ENCODE measurements at regions not wholly inside any gene's neighbourhood (a gene's known extent, or its start where the extent isn't known, plus 50 kb on each side); places are given as distances from the start of the nearest gene placed in this dataset.

- DNase-seq (ENCODE audit: low read depth): no peak
Observed at GRCh38 chr4:189365451-189365850, 575.2 kb upstream of the FRG1 start.

- no peak for DNase-seq (ENCODE audit: low read depth)
Observed at GRCh38 chr4:189367832-189368231, 572.8 kb upstream of the FRG1 start.

GRCh38 chr4:189374176-189374575 is 566.5 kb upstream of the FRG1 start:
- no peak for DNase-seq (ENCODE audit: low read depth)

- DNase-seq (ENCODE audit: low read depth): no peak
Observed at GRCh38 chr4:189376901-189377300, 563.8 kb upstream of the FRG1 start.

GRCh38 chr4:189377569-189377968 is 563.1 kb upstream of the FRG1 start:
- no peak for DNase-seq (ENCODE audit: low read depth)

- DNase-seq (ENCODE audit: low read depth): no peak
Observed at GRCh38 chr4:189385098-189385497, 555.6 kb upstream of the FRG1 start.

- DNase-seq (ENCODE audit: low read depth): no peak
Observed at GRCh38 chr4:189385579-189385978, 555.1 kb upstream of the FRG1 start.

GRCh38 chr4:189396435-189396834 is 544.2 kb upstream of the FRG1 start:
- DNase-seq (ENCODE audit: low read depth): no peak

GRCh38 chr4:189404271-189404670 is 536.4 kb upstream of the FRG1 start:
- no peak for DNase-seq (ENCODE audit: low read depth)

- no peak for DNase-seq (ENCODE audit: low read depth)
Observed at GRCh38 chr4:189409158-189409557, 531.5 kb upstream of the FRG1 start.

- DNase-seq (ENCODE audit: low read depth): no peak
Observed at GRCh38 chr4:189414021-189414420, 526.7 kb upstream of the FRG1 start.

GRCh38 chr4:189420572-189420971 is 520.1 kb upstream of the FRG1 start:
- DNase-seq (ENCODE audit: low read depth): no peak

- no peak for DNase-seq (ENCODE audit: low read depth)
Observed at GRCh38 chr4:189436207-189436606, 504.5 kb upstream of the FRG1 start.

- no peak for DNase-seq (ENCODE audit: low read depth)
Observed at GRCh38 chr4:189440716-189441115, 500.0 kb upstream of the FRG1 start.

- DNase-seq (ENCODE audit: low read depth): no peak
Observed at GRCh38 chr4:189443341-189443740, 497.3 kb upstream of the FRG1 start.

GRCh38 chr4:189445613-189446012 is 495.1 kb upstream of the FRG1 start:
- DNase-seq (ENCODE audit: low read depth): no peak

- no peak for DNase-seq (ENCODE audit: low read depth)
Observed at GRCh38 chr4:189463734-189464133, 476.9 kb upstream of the FRG1 start.

- no peak for DNase-seq (ENCODE audit: low read depth)
Observed at GRCh38 chr4:189494407-189494806, 446.3 kb upstream of the FRG1 start.

- no peak for DNase-seq (ENCODE audit: low read depth)
Observed at GRCh38 chr4:189497516-189497915, 443.2 kb upstream of the FRG1 start.

GRCh38 chr4:189497996-189498395 is 442.7 kb upstream of the FRG1 start:
- DNase-seq (ENCODE audit: low read depth): no peak

- DNase-seq (ENCODE audit: low read depth): no peak
Observed at GRCh38 chr4:189498457-189498856, 442.2 kb upstream of the FRG1 start.

GRCh38 chr4:189499696-189500095 is 441.0 kb upstream of the FRG1 start:
- DNase-seq (ENCODE audit: low read depth): no peak

- DNase-seq (ENCODE audit: low read depth): no peak
Observed at GRCh38 chr4:189500970-189501369, 439.7 kb upstream of the FRG1 start.

- peak; percentile 17 for DNase-seq (ENCODE audit: low read depth)
Observed at GRCh38 chr4:189502841-189503435, 437.7 kb upstream of the FRG1 start.

GRCh38 chr4:189504220-189504619 is 436.5 kb upstream of the FRG1 start:
- no peak for DNase-seq (ENCODE audit: low read depth)

Data from Daoy (cell line).